GM03348 (cell line): ENCODE measurements at regions not wholly inside any gene's neighbourhood (a gene's known extent, or its start where the extent isn't known, plus 50 kb on each side); places are given as distances from the start of the nearest gene placed in this dataset.
A peak's percentile ranks its signal among the peaks of the same experiment; 100 is the strongest.
"Not testable (repeated sequence)": the region's sequence is repeated elsewhere in the genome, so short reads cannot be mapped to it uniquely, and the experiment has no call there.

ENCODE experiments used
- DNase-seq: peaks from one replicate; pipeline ENCODE4 v3.0.0; 2012; ENCODE audit warnings: low spot score

DNA sequence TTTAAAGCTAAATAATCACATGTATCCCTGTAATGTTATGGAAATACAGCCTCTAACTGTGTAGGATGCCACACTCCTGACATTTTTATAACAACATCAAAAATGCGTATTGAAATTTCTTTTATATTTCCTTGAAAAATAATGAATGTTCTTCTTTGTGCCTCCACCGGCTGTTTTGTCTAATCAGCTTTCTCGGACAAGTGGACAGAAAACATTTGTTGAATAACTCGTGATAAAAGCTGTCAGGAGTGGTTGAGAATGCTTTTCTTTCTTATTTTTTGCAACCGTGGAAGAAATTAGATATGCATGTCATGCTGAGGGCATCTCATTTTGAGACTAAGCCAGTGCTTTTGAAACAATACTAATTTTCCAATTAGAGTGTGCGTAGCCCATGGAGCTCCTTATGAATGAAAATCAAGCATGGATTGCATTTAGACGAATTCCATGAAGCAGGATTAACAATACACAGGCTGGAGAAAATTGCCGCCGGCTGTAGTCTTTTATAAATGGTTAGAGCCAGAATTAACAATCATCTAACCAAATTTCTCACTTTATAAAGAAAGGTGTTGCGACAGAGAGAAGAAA is 614.5 kb upstream of the LCORL start:
- DNase-seq, result no peak

DNA sequence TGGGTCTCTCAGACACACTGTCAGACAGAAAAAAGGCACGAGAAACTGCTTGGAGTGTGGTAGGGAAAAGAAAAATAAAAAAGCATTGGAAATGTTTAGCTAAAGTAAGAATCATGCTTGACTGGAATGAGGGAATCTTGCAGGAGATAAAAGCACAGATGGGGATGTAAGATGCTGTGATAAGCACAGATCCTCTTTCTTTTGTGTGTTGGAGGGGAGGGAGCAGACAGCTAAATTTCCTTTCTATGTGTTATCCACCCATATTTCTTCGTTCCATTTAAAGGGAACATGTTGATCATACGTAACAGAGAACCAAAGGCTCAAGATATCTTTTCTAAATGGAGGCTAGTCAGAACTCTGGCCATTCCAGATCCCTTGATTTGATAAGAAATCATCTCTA is 614.0 kb upstream of the LCORL start:
- DNase-seq, result no peak

GRCh38 chr4:18631586-18631985 is 610.0 kb upstream of the LCORL start:
- no peak for DNase-seq

- no peak for DNase-seq
These were observed 608.9 kb upstream of the LCORL start for GRCh38 chr4:18630218-18631110.

- DNase-seq, result no peak
These were observed 606.0 kb upstream of the LCORL start for GRCh38 chr4:18627447-18628005.

GRCh38 chr4:18626996-18627395 is 605.4 kb upstream of the LCORL start:
- DNase-seq, result no peak

GRCh38 chr4:18626366-18626765 is 604.8 kb upstream of the LCORL start:
- no peak for DNase-seq

- DNase-seq, result no peak
These were observed 599.6 kb upstream of the LCORL start for GRCh38 chr4:18621186-18621585.

DNA sequence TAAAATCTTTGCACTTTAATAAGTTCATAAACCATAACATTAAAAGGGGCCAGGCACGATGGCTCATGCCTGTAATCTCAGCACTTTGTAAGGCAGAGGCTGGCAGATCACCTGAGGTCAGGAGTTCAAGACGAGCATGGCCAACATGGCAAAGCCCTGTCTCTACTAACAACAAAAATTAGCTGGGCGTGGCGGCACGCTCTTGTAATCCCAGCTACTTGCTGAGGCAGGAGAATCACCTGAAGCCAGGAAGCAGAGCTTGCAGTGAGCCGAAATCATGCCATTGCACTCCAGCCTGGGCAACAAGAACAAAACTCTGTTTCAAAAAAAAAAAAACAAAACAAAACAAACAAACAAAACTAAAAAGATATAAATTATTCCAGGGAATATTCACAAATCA is 595.2 kb upstream of the LCORL start:
- DNase-seq, result no peak

- DNase-seq, result no peak
These were observed 589.5 kb upstream of the LCORL start for GRCh38 chr4:18611026-18611425.

DNA sequence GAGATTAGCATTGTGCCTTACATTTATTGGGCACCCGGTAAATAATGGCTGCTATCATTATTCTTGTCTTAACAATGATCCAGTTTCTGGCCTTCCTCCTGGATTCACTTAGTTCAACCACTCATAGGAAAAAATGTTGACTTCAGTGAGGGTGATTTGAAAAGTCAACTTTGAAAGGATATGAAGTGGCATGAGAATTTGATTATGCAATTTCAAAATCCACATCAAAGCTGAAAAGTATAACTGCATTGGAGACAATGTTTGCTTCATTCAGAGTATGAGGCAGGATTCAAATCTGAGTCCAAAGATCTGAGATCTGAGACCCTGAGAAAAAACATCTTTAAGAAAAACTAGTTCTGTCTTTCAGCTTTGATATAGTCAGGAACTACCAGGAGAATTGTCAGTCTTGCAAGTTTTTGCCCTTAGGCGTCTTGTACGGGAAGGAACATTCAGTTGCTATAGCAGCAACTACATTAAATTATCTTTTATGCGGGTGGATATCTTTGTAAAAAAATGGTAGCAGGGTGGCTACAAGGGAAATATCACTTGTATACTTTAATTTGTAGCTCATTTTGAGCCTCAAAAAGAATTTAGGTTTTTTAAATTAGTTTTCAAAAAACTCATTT is 587.5 kb upstream of the LCORL start:
- DNase-seq, result no peak

DNA sequence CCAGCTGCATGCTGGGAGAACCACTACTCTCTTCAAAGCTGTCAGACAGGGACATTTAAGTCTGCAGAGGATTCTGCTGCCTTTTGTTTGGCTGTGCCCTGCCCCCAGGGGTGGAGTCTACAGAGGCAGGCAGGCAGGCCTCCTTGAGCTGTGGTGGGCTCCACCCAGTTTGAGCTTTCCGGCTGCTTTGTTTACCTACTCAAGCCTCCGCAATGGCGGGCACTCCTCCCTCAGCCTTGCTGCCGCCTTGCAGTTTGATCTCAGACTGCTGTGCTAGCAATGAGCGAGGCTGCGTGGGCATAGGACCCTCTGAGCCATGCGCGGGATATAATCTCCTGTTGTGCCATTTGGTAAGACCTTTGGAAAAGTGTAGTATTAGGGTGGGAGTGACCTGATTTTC is 581.1 kb upstream of the LCORL start:
- DNase-seq, result not testable (repeated sequence)

DNA sequence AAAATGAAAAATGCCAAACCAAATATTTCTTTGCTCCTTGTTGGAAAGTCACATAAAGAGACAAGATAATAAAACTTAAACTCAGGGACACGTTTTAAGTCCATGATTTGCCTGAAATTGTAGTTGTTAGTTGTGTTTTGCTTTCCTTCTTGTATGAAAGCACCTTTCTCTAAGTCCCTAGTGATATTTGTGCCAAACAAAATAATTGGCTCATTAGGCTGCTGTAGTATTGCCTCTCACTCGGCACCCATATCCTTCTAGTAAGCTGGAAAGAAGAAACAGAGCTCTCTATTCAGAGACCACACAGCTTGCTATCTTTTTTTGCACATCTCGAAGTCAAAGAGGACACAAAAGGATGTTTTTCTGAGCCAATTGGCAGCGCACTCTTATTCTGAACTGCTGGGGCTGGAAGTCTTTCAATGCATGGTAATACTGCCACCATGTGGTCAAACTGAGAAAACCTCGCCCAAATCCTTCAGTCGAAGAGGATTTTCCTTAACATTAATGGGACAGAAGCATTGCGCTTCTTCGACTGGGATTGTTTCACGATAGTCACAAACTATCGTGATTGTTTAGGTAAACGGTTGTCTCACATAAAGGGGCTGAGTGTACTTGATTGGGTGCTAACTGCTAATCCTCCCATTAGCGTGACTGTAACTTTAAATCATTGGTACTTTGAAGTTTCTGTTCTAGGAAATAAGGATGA is 571.9 kb upstream of the LCORL start:
- peak; percentile 82 for DNase-seq

- DNase-seq, result no peak
These were observed 561.3 kb upstream of the LCORL start for GRCh38 chr4:18582841-18583240.

- no peak for DNase-seq
These were observed 556.8 kb upstream of the LCORL start for GRCh38 chr4:18578307-18578706.

- DNase-seq, result no peak
These were observed 550.9 kb upstream of the LCORL start for GRCh38 chr4:18572481-18572880.

- no peak for DNase-seq
These were observed 549.8 kb upstream of the LCORL start for GRCh38 chr4:18571301-18571761.

DNA sequence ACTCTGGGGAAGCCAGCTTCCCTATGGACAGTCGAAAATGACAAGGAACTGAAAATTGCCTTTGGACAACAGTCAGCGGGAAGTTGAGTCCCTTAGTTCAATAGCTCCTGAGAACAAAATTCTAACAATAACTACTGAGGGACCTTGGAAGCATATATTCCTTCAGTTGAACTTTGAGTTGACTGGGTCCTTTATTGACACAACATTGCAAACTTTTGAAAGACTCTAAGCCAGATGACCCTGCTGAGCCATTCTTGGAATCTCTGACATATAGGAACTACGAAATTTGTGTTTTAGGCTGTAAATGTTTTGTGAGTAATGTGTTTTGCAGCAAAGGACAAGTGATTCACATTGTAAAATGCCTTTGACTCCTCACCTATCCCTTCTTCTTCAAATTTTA is 548.8 kb upstream of the LCORL start:
- no peak for DNase-seq

DNA sequence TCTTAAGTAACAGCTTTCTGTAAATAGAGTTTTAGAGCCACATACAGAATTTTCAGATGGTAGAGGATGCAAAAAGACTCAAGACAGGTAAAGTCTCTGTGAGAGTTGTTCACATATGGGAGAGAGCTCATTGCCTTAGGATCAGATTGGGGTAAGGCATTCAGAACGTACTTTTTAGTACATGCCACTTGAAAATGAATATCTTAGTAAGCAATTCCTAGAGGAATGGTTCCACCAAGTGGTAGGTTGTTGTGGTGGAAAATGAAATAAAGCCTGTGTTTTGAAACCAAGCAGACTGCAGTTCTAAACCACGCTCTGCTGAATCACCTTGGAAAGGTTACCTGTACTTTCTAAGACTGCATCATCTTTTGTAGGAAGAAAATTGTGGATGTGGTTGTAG is 547.0 kb upstream of the LCORL start:
- DNase-seq, result no peak

- DNase-seq, result no peak
These were observed 545.6 kb upstream of the LCORL start for GRCh38 chr4:18566970-18567799.

DNA sequence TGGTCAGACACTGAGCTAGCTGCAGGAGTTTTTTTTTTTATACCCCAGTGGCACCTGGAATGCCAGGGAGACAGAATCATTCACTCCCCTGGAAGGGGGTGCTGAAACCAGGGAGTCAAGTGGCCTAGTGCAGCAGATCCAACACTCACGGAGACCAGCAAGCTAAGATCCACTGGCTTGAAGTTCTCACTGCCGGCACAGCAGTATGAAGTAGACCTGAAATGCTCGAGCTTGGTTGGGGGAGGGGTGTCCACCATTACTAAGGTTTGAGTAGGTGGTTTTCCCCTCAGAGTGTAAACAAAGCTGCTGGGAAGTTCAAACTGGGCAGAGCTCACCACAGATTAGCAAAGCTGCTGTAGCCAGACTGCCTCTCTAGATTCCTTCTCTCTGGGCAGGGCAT is 537.9 kb upstream of the LCORL start:
- no peak for DNase-seq
